ENCODE measurements at regions not wholly inside any gene's neighbourhood (a gene's known extent, or its start where the extent isn't known, plus 50 kb on each side); places are given as distances from the start of the nearest gene placed in this dataset.

DNA sequence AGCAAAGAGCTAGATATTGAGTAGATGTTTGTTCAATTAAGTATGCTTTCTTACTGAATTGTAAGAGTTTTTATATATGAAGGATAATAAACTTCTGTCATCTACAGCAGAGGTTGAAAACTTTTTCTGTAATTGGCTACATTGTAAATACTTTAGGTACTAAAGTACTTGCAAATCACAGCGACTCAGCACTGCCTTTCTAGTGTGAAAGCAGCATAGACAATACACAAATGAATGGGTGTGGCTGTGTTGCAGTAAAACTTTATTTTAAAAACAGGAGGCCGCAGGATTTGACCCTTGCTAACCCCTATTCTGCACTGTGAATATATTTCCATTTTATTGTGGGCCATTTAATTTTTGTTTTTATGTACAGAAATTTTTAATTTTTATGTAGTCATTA lies 104.3 kb upstream of the TMC3 start:
- TF ChIP-seq CHD2 (IDR thresholded peaks at IDR 0.05; ENCODE audit: low read depth, low read length) (no peak), ZNF830 (CRISPR knock-in tag; IDR thresholded peaks at IDR 0.05) (no peak)
- TF ChIP-seq, protein P1, sequence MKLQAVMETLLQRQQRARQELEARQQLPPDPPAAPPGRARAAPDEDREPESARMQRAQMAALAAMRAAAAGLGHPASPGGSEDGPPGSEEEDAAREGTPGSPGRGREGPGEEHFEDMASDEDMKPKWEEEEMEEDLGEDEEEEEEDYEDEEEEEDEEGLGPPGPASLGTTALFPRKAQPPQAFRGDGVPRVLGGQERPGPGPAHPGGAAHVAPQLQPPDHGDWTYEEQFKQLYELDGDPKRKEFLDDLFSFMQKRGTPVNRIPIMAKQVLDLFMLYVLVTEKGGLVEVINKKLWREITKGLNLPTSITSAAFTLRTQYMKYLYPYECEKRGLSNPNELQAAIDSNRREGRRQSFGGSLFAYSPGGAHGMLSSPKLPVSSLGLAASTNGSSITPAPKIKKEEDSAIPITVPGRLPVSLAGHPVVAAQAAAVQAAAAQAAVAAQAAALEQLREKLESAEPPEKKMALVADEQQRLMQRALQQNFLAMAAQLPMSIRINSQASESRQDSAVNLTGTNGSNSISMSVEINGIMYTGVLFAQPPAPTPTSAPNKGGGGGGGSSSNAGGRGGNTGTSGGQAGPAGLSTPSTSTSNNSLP (IDR thresholded peaks at IDR 0.05; ENCODE audit: borderline replicate concordance, low read depth, low read length): no peak
